GM12875 (cell line): ENCODE measurements at regions not wholly inside any gene's neighbourhood (a gene's known extent, or its start where the extent isn't known, plus 50 kb on each side); places are given as distances from the start of the nearest gene placed in this dataset.
"Not testable (repeated sequence)": the region's sequence is repeated elsewhere in the genome, so short reads cannot be mapped to it uniquely, and the experiment has no call there.

ENCODE experiments used
- H3K4me3 ChIP-seq: one replicate; pipeline ENCODE4 v1.5.1; 2011; ENCODE audit warnings: low read depth, low read length, control low read depth
- CTCF ChIP-seq: IDR thresholded peaks from 2 replicates; pipeline ENCODE4 v1.5.1; 2011; ENCODE audit warnings: low read depth, mild to moderate bottlenecking, control low read depth, inconsistent platforms, low read length, moderate library complexity, borderline replicate concordance; ENCODE audit not compliant: insufficient read depth

- H3K4me3 ChIP-seq, result no peak overlapping the region
- no peak for TF ChIP-seq CTCF
Measured at GRCh38 chr2:19099181-19099580, 259.2 kb downstream of the OSR1 start.

- no peak overlapping the region for H3K4me3 ChIP-seq
- no peak for TF ChIP-seq CTCF
Measured at GRCh38 chr2:19098467-19099160, 259.8 kb downstream of the OSR1 start.

GRCh38 chr2:19089476-19089875, 268.9 kb downstream of the OSR1 start:
- H3K4me3 ChIP-seq, result not testable (repeated sequence)

GRCh38 chr2:19086231-19086651, 272.2 kb downstream of the OSR1 start:
- H3K4me3 ChIP-seq, result no peak overlapping the region
- no peak for TF ChIP-seq CTCF

GRCh38 chr2:19078709-19079108, 279.7 kb downstream of the OSR1 start:
- no peak overlapping the region for H3K4me3 ChIP-seq
- no peak for TF ChIP-seq CTCF

GRCh38 chr2:19073522-19073921, 284.9 kb downstream of the OSR1 start:
- no peak for TF ChIP-seq CTCF
- H3K4me3 ChIP-seq, result no peak overlapping the region

- no peak overlapping the region for H3K4me3 ChIP-seq
- no peak for TF ChIP-seq CTCF
Measured at GRCh38 chr2:19072161-19072560, 286.3 kb downstream of the OSR1 start.
